DOHH2 (cell line): ENCODE measurements at regions not wholly inside any gene's neighbourhood (a gene's known extent, or its start where the extent isn't known, plus 50 kb on each side); places are given as distances from the start of the nearest gene placed in this dataset.

Source experiments
- H3F3A ChIP-seq: fragments of 200-600 bp; sonication (generic), shearing (Covaris generic); 2 replicates; pipeline ENCODE4 v1.6.0; 2016; ENCODE audit warnings: antibody characterized with exemption, mild to moderate bottlenecking; ENCODE audit not compliant: control insufficient read depth, insufficient read depth
- H3K27ac ChIP-seq: fragments of 200-600 bp; sonication (generic); 2 replicates; pipeline ENCODE4 v1.5.1; 2014; ENCODE audit warnings: low read depth, mild to moderate bottlenecking, low read length, moderate library complexity
- H3K27me3 ChIP-seq: fragments of 200-600 bp; sonication (generic); 2 replicates; pipeline ENCODE4 v1.6.1; 2014; ENCODE audit warnings: mild to moderate bottlenecking, low read length, mixed read lengths; ENCODE audit not compliant: control insufficient read depth
- H3K36me3 ChIP-seq: fragments of 200-600 bp; sonication (generic); 2 replicates; pipeline ENCODE4 v1.6.1; 2014; ENCODE audit warnings: mild to moderate bottlenecking, low read length, moderate library complexity, mixed read lengths; ENCODE audit not compliant: control insufficient read depth
- H3K4me1 ChIP-seq: fragments of 200-600 bp; sonication (generic); 2 replicates; pipeline ENCODE4 v1.6.1; 2014; ENCODE audit warnings: mild to moderate bottlenecking, low read length, mixed read lengths; ENCODE audit not compliant: control insufficient read depth
- H3K4me2 ChIP-seq: fragments of 200-600 bp; sonication (generic); 2 replicates; pipeline ENCODE4 v1.6.0; 2014; ENCODE audit warnings: mild to moderate bottlenecking, low read length, moderate library complexity
- H3K4me3 ChIP-seq: fragments of 200-600 bp; sonication (generic); 2 replicates; pipeline ENCODE4 v1.5.1; 2014; ENCODE audit warnings: mild to moderate bottlenecking, low read length, mixed read lengths
- H3K79me2 ChIP-seq: fragments of 200-600 bp; sonication (generic); 2 replicates; pipeline ENCODE4 v1.6.1; 2014; ENCODE audit warnings: mild to moderate bottlenecking, low read length, mixed read lengths; ENCODE audit not compliant: control insufficient read depth
- H3K9me2 ChIP-seq: fragments of 200-600 bp; sonication (generic); replicated peaks from 2 replicates; pipeline ENCODE4 v1.6.1; 2014; ENCODE audit warnings: mild to moderate bottlenecking, low read length, mixed read lengths; ENCODE audit not compliant: control insufficient read depth
- H3K9me3 ChIP-seq: fragments of 200-600 bp; sonication (generic); 2 replicates; pipeline ENCODE4 v1.6.1; 2014; ENCODE audit warnings: antibody characterized with exemption, low read length, mixed read lengths; ENCODE audit not compliant: control insufficient read depth, insufficient read depth
- H4K20me1 ChIP-seq: fragments of 200-600 bp; sonication (generic); 2 replicates; pipeline ENCODE4 v1.6.0; 2014; ENCODE audit warnings: low read depth, mild to moderate bottlenecking, antibody characterized with exemption, low read length, moderate library complexity; ENCODE audit not compliant: control insufficient read depth, insufficient read depth
- EZH2phosphoT487 ChIP-seq: fragments of 200-600 bp; sonication (generic); IDR thresholded peaks from 2 replicates; pipeline ENCODE4 v1.6.1; 2017; ENCODE audit warnings: borderline replicate concordance, mild to moderate bottlenecking, antibody characterized with exemption, low read length, moderate library complexity, mixed read lengths
- TF ChIP-seq, protein P1 (sequence below): fragments of 200-600 bp; sonication (generic); IDR thresholded peaks from one replicate; pipeline ENCODE4 v1.5.1; 2014; ENCODE audit warnings: antibody characterized with exemption, mild to moderate bottlenecking, low read depth, low read length; ENCODE audit not compliant: poor library complexity, severe bottlenecking

DNA sequence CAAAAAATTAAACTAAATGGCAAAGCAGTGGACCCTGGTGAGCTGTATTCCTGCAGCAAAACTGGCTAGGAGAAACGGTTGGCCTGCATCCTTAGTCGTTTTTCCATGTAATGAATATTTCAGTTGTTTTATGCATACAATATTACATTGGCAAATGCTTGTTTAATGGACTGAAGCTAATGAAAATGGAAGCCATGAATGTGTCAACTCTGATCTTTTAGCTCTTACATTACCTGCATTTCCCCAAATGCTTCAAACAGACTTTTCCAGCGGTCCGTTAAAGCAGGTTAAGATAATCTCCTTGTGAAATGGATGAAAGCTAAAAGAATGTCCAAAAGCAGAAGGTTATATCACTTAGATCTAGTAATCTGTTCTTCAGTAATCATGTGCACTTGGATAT, 686.3 kb upstream of the SETBP1 start:
- Histone ChIP-seq H3K4me2 (no peak overlapping the region), H3K36me3 (no peaks in the 10 kb centered on the region), H4K20me1 (no peaks in the 10 kb centered on the region), H3K4me3 (no peak overlapping the region), H3K27ac (no peak overlapping the region), H3K27me3 (no peaks in the 10 kb centered on the region), H3K79me2 (no peaks in the 10 kb centered on the region), H3F3A (no peaks in the 10 kb centered on the region), H3K9me3 (no peaks in the 10 kb centered on the region), H3K4me1 (no peaks in the 10 kb centered on the region), H3K9me2 (no peaks in the 10 kb centered on the region)
- TF ChIP-seq EZH2phosphoT487 = no peak
- TF ChIP-seq, protein P1, sequence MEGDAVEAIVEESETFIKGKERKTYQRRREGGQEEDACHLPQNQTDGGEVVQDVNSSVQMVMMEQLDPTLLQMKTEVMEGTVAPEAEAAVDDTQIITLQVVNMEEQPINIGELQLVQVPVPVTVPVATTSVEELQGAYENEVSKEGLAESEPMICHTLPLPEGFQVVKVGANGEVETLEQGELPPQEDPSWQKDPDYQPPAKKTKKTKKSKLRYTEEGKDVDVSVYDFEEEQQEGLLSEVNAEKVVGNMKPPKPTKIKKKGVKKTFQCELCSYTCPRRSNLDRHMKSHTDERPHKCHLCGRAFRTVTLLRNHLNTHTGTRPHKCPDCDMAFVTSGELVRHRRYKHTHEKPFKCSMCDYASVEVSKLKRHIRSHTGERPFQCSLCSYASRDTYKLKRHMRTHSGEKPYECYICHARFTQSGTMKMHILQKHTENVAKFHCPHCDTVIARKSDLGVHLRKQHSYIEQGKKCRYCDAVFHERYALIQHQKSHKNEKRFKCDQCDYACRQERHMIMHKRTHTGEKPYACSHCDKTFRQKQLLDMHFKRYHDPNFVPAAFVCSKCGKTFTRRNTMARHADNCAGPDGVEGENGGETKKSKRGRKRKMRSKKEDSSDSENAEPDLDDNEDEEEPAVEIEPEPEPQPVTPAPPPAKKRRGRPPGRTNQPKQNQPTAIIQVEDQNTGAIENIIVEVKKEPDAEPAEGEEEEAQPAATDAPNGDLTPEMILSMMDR = no peak

DNA sequence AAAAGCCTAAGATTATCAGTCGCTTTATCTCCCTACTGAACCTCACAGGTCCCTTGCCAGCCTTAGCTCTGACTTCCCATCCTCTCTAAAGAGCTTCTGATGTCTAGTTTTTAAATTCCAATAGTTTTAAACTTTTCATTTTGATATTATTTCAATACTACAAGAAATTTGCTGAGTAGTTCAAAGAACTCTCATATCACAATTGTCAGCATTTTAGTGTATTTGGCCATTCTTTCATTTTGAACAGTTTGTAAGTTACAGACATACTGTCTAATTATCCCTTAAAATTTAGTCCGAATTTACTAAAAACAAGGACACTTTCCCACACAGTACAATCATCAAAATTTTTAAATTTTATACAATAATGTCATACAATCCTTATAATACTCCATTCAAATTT, 666.8 kb upstream of the SETBP1 start:
- no peak for TF ChIP-seq EZH2phosphoT487
- no peaks in the 10 kb centered on the region for H3K9me2 ChIP-seq
- H3K79me2 ChIP-seq = no peaks in the 10 kb centered on the region
- H3F3A ChIP-seq = no peaks in the 10 kb centered on the region
- no peaks in the 10 kb centered on the region for H4K20me1 ChIP-seq
- H3K4me1 ChIP-seq = no peaks in the 10 kb centered on the region
- H3K27me3 ChIP-seq = no peaks in the 10 kb centered on the region
- no peak overlapping the region for H3K27ac ChIP-seq
- no peaks in the 10 kb centered on the region for H3K9me3 ChIP-seq
- no peaks in the 10 kb centered on the region for H3K36me3 ChIP-seq
- no peak overlapping the region for H3K4me2 ChIP-seq
- no peak overlapping the region for H3K4me3 ChIP-seq

DNA sequence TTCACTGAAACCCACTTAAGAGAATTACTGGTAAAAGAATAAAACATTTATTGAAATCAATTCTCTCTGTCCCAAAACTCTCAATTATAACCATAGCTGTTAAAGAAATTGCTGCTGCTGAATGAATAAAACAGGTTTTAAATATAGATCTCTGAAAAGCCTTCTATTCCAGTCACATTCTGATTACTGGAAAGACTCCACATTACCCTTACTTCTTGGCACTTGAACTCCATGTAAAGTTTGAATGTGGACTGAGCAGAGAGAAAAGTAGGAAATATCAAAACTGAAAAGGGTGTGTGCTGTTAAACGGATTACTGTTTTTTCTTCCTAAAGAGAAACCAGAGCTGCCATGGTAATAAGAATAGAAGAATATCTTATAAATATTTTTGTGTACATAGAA, 655.3 kb upstream of the SETBP1 start:
- Histone ChIP-seq H3K4me3 (no peak overlapping the region), H3K4me1 (no peaks in the 10 kb centered on the region)
- no peak for TF ChIP-seq EZH2phosphoT487
- TF ChIP-seq, protein P1 = no peak

DNA sequence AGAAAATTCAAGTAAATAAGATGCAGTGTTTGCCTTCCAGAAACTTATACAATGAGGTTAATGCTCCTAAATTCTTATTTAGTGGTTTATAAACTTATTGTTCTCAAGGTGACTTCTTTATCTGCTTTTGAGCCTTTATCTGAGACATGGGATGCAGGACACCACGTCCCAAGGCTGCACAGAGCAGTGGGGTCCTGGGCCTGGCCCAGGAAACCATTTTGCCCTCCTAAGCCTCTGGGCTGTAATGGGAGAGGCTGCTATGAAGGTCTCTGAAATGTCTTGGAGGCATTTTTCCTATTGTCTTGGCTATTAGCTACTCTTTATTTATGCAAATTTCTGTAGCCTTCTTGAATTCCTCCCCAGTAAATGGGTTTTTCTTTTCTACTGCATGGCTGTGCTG, 652.6 kb upstream of the SETBP1 start:
- Histone ChIP-seq H3K36me3 (no peaks in the 10 kb centered on the region), H3K9me2 (no peaks in the 10 kb centered on the region), H3K4me2 (no peak overlapping the region), H3K9me3 (no peaks in the 10 kb centered on the region), H3K27ac (no peak overlapping the region), H3K4me3 (no peak overlapping the region), H3K79me2 (no peaks in the 10 kb centered on the region), H3K4me1 (no peaks in the 10 kb centered on the region), H3K27me3 (no peaks in the 10 kb centered on the region), H4K20me1 (no peaks in the 10 kb centered on the region), H3F3A (no peaks in the 10 kb centered on the region)
- TF ChIP-seq EZH2phosphoT487 = no peak
- TF ChIP-seq, protein P1 = no peak

More for the DNA sequence above, 655.3 kb upstream of the SETBP1 start:
- no peaks in the 10 kb centered on the region for H4K20me1 ChIP-seq
- no peaks in the 10 kb centered on the region for H3K27me3 ChIP-seq
- no peak overlapping the region for H3K4me2 ChIP-seq
- no peaks in the 10 kb centered on the region for H3F3A ChIP-seq
- no peaks in the 10 kb centered on the region for H3K9me3 ChIP-seq
- H3K27ac ChIP-seq = no peak overlapping the region
- no peaks in the 10 kb centered on the region for H3K36me3 ChIP-seq
- H3K79me2 ChIP-seq = no peaks in the 10 kb centered on the region
- H3K9me2 ChIP-seq = no peaks in the 10 kb centered on the region
